Neural cell (in vitro differentiated cells): ENCODE measurements at regions not wholly inside any gene's neighbourhood (a gene's known extent, or its start where the extent isn't known, plus 50 kb on each side); places are given as distances from the start of the nearest gene placed in this dataset.

Experiments used
- H2AFZ ChIP-seq: fragments of 200-600, 300-800 bp; sonication (generic), shearing (Covaris generic); 2 replicates; pipeline ENCODE4 v1.6.0; 2014; ENCODE audit warnings: low read depth, mild to moderate bottlenecking, antibody characterized with exemption, low read length, moderate library complexity
- H3F3A ChIP-seq: fragments of 200-600 bp; shearing (Covaris generic); 2 replicates; pipeline ENCODE4 v1.6.1; 2016; ENCODE audit warnings: mild to moderate bottlenecking, moderate library complexity, mixed read lengths, antibody characterized with exemption, low read length; ENCODE audit not compliant: insufficient read depth, poor library complexity, severe bottlenecking
- H3K27ac ChIP-seq: fragments of 200-600, 300-800 bp; sonication (generic), shearing (Covaris generic); 2 replicates; pipeline ENCODE4 v1.5.1; 2014; ENCODE audit warnings: mild to moderate bottlenecking, low read length, moderate library complexity
- H3K27me3 ChIP-seq: fragments of 300-800, 200-600 bp; sonication (generic), shearing (Covaris generic); 2 replicates; pipeline ENCODE4 v1.6.0; 2014; ENCODE audit warnings: mild to moderate bottlenecking, low read depth, low read length, moderate library complexity; ENCODE audit not compliant: insufficient read depth
- H3K36me3 ChIP-seq: fragments of 300-800, 200-600 bp; sonication (generic), shearing (Covaris generic); 2 replicates; pipeline ENCODE4 v1.5.1; 2014; ENCODE audit warnings: mild to moderate bottlenecking, antibody characterized with exemption, low read length, moderate library complexity; ENCODE audit not compliant: insufficient read depth
- H3K4me2 ChIP-seq: fragments of 300-800, 200-600 bp; sonication (generic), shearing (Covaris generic); 2 replicates; pipeline ENCODE4 v1.6.0; 2014; ENCODE audit warnings: mild to moderate bottlenecking, low read length
- H3K4me3 ChIP-seq: fragments of 300-800, 200-600 bp; sonication (generic), shearing (Covaris generic); 2 replicates; pipeline ENCODE4 v1.5.1; 2014; ENCODE audit warnings: mild to moderate bottlenecking, low read length, moderate library complexity
- H3K79me2 ChIP-seq: fragments of 200-600 bp; shearing (Covaris generic); replicated peaks from 2 replicates; pipeline ENCODE4 v1.6.0; 2014; ENCODE audit warnings: mild to moderate bottlenecking, low read length, moderate library complexity; ENCODE audit not compliant: insufficient read depth
- H3K9ac ChIP-seq: fragments of 300-800, 200-600 bp; sonication (generic), shearing (Covaris generic); 2 replicates; pipeline ENCODE4 v1.6.1; 2016; ENCODE audit warnings: mild to moderate bottlenecking, low read length, mixed read lengths
- H3K9me2 ChIP-seq: fragments of 200-600 bp; shearing (Covaris generic); 2 replicates; pipeline ENCODE4 v1.6.1; 2016; ENCODE audit warnings: mild to moderate bottlenecking, low read length, mixed read lengths; ENCODE audit not compliant: insufficient read depth
- H3K9me3 ChIP-seq: fragments of 200-600, 300-800 bp; sonication (generic), shearing (Covaris generic); 2 replicates; pipeline ENCODE4 v1.6.1; 2016; ENCODE audit warnings: mild to moderate bottlenecking, mixed run types, low read length, moderate library complexity, mixed read lengths
- H4K20me1 ChIP-seq: fragments of 200-600 bp; shearing (Covaris generic); 2 replicates; pipeline ENCODE4 v1.6.1; 2016; ENCODE audit warnings: mild to moderate bottlenecking, mixed run types; ENCODE audit not compliant: insufficient read depth
- EP300 ChIP-seq: fragments of 450-650 bp; conservative IDR thresholded peaks from 2 replicates; pipeline ENCODE4 v1.6.1; 2014; ENCODE audit warnings: antibody characterized with exemption, mild to moderate bottlenecking, moderate library complexity; ENCODE audit not compliant: poor library complexity, severe bottlenecking
- EZH2 ChIP-seq: fragments of 200-600, 300-800 bp; shearing (Covaris generic), sonication (generic); IDR thresholded peaks from 2 replicates; pipeline ENCODE4 v1.6.1; 2014; ENCODE audit warnings: antibody characterized with exemption, low read length, borderline replicate concordance, mild to moderate bottlenecking; ENCODE audit not compliant: insufficient read depth, poor library complexity, severe bottlenecking
- MXI1 ChIP-seq: fragments of 450-650 bp; conservative IDR thresholded peaks from 2 replicates; pipeline ENCODE4 v1.6.1; 2014; ENCODE audit warnings: antibody characterized with exemption, mild to moderate bottlenecking; ENCODE audit not compliant: poor library complexity, severe bottlenecking
- POLR2AphosphoS5 ChIP-seq: IDR thresholded peaks from 2 replicates; pipeline ENCODE4 v1.6.1; 2012
- RAD21 ChIP-seq: fragments of 450-650 bp; conservative IDR thresholded peaks from 2 replicates; pipeline ENCODE4 v1.6.1; 2014; ENCODE audit warnings: antibody characterized with exemption, mild to moderate bottlenecking, moderate library complexity
- SMC3 ChIP-seq: fragments of 450-650 bp; conservative IDR thresholded peaks from 2 replicates; pipeline ENCODE4 v1.6.1; 2014; ENCODE audit warnings: antibody characterized with exemption, mild to moderate bottlenecking, moderate library complexity; ENCODE audit not compliant: poor library complexity
- TAF1 ChIP-seq: IDR thresholded peaks from 2 replicates; pipeline ENCODE4 v1.6.1; 2012; ENCODE audit warnings: low read depth
- TF ChIP-seq, protein P1 (sequence below): fragments of 450-650 bp; IDR thresholded peaks from 2 replicates; pipeline ENCODE4 v1.5.1; 2014; ENCODE audit warnings: antibody characterized with exemption, mild to moderate bottlenecking, moderate library complexity; ENCODE audit not compliant: poor library complexity, severe bottlenecking
- TF ChIP-seq, protein P2 (sequence below): IDR thresholded peaks from 2 replicates; pipeline ENCODE4 v1.6.1; 2012; ENCODE audit warnings: borderline replicate concordance

DNA sequence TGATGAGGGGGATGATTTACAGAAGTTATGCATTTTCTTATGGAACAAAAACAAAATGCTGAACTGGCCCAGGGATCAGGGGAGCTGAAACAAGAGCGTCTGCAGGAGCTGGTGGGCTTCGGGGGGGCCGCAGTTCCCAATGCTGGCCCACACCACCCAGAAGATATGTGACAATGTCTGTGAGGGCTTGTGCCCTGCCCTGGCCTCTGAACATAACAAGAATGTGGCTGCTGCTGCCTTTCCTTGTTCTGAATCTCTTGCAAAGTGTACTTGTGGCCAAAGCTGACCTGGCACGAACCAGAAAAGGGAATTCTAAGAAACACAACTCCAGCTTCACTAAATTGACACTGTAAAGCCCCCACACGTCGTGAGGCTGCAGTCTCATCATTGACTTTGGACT is 66.7 kb downstream of the SEC61B start:
- Histone ChIP-seq H3K36me3 (no peaks in the 10 kb centered on the region), H2AFZ (no peak overlapping the region), H3K9me3 (no peaks in the 10 kb centered on the region), H3K79me2 (no peaks in the 10 kb centered on the region), H4K20me1 (no peaks in the 10 kb centered on the region), H3K9ac (no peak overlapping the region), H3K4me3 (no peak overlapping the region), H3K4me2 (no peak overlapping the region), H3K9me2 (no peaks in the 10 kb centered on the region), H3K27me3 (no peaks in the 10 kb centered on the region), H3K27ac (no peak overlapping the region), H3F3A (no peaks in the 10 kb centered on the region)
- TF ChIP-seq EZH2, result no peak
- TF ChIP-seq, protein P1, sequence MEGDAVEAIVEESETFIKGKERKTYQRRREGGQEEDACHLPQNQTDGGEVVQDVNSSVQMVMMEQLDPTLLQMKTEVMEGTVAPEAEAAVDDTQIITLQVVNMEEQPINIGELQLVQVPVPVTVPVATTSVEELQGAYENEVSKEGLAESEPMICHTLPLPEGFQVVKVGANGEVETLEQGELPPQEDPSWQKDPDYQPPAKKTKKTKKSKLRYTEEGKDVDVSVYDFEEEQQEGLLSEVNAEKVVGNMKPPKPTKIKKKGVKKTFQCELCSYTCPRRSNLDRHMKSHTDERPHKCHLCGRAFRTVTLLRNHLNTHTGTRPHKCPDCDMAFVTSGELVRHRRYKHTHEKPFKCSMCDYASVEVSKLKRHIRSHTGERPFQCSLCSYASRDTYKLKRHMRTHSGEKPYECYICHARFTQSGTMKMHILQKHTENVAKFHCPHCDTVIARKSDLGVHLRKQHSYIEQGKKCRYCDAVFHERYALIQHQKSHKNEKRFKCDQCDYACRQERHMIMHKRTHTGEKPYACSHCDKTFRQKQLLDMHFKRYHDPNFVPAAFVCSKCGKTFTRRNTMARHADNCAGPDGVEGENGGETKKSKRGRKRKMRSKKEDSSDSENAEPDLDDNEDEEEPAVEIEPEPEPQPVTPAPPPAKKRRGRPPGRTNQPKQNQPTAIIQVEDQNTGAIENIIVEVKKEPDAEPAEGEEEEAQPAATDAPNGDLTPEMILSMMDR, result no peak

DNA sequence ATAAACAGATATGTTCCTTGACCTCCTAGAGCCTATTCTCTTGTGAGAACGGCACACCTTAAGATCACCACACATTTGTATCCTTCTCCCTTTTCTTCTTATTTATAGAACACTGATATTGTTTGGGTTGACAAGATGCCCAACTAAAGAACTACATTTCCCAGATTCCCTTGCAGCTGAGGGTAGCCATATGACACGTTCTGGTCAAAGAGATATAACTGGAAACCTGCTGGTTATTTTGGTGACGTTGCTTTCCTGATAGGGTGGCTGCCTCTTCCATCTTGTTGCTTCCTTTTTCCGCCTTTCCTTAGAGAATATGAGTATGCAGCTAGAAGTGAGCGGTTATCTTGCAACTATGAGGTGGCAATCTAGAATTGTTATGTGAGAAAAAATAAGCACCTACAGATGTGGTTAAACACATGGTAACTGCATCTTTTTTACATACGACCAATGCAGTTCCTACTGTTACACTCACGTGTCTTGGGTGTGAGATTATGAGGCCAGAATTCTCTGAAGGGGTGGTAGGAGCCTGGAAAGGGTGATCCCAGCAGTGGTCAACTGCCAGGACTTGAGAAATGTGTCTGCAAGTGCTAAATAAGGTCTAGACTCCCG is 72.9 kb downstream of the SEC61B start:
- H3K79me2 ChIP-seq, result no peaks in the 10 kb centered on the region
- H3K36me3 ChIP-seq, result no peaks in the 10 kb centered on the region
- H4K20me1 ChIP-seq, result no peaks in the 10 kb centered on the region
- no peaks in the 10 kb centered on the region for H3K27me3 ChIP-seq
- H3K9me3 ChIP-seq, result no peaks in the 10 kb centered on the region
- H3F3A ChIP-seq, result no peaks in the 10 kb centered on the region
- H3K9me2 ChIP-seq, result no peaks in the 10 kb centered on the region
- H2AFZ ChIP-seq, result no peak overlapping the region
- no peak for TF ChIP-seq EP300
- TF ChIP-seq POLR2AphosphoS5, result no peak
- no peak for TF ChIP-seq RAD21
- TF ChIP-seq, protein P2, sequence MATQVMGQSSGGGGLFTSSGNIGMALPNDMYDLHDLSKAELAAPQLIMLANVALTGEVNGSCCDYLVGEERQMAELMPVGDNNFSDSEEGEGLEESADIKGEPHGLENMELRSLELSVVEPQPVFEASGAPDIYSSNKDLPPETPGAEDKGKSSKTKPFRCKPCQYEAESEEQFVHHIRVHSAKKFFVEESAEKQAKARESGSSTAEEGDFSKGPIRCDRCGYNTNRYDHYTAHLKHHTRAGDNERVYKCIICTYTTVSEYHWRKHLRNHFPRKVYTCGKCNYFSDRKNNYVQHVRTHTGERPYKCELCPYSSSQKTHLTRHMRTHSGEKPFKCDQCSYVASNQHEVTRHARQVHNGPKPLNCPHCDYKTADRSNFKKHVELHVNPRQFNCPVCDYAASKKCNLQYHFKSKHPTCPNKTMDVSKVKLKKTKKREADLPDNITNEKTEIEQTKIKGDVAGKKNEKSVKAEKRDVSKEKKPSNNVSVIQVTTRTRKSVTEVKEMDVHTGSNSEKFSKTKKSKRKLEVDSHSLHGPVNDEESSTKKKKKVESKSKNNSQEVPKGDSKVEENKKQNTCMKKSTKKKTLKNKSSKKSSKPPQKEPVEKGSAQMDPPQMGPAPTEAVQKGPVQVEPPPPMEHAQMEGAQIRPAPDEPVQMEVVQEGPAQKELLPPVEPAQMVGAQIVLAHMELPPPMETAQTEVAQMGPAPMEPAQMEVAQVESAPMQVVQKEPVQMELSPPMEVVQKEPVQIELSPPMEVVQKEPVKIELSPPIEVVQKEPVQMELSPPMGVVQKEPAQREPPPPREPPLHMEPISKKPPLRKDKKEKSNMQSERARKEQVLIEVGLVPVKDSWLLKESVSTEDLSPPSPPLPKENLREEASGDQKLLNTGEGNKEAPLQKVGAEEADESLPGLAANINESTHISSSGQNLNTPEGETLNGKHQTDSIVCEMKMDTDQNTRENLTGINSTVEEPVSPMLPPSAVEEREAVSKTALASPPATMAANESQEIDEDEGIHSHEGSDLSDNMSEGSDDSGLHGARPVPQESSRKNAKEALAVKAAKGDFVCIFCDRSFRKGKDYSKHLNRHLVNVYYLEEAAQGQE, result no peak
- TF ChIP-seq TAF1, result no peak
- no peak for TF ChIP-seq EZH2
- no peak for TF ChIP-seq MXI1
- TF ChIP-seq, protein P1, result no peak
- TF ChIP-seq SMC3, result no peak
- no peak overlapping the region for H3K4me2 ChIP-seq
- H3K27ac ChIP-seq, result no peak overlapping the region
- H3K9ac ChIP-seq, result no peak overlapping the region
- H3K4me3 ChIP-seq, result no peak overlapping the region
